Ovary (tissue), 7 donors: ENCODE measurements at regions not wholly inside any gene's neighbourhood (a gene's known extent, or its start where the extent isn't known, plus 50 kb on each side); places are given as distances from the start of the nearest gene placed in this dataset.
A peak's percentile ranks its signal among the peaks of the same experiment; 100 is the strongest.

Experiments used
- DNase-seq, 5 donors: peaks; one replicate each; pipeline ENCODE4 v3.0.0-alpha.2; 2019 to 2020
- H3K27ac ChIP-seq, 2 donors: fragments of 200-600 bp; one replicate each; pipeline versions ENCODE4 v1.5.1 to v1.8.0; 2019 to 2022
- H3K27me3 ChIP-seq: fragments of 200-600 bp; one replicate; pipeline ENCODE4 v1.8.0; 2022
- H3K36me3 ChIP-seq: fragments of 200-600 bp; sonication (generic); one replicate; pipeline ENCODE4 v1.5.1; 2019
- H3K4me1 ChIP-seq: one replicate; pipeline ENCODE4 v1.8.1; 2013; ENCODE audit warnings: mild to moderate bottlenecking, moderate library complexity; ENCODE audit not compliant: insufficient read depth
- H3K4me3 ChIP-seq: fragments of 200-600 bp; sonication (generic); one replicate; pipeline ENCODE4 v1.5.1; 2017
- H3K9me3 ChIP-seq, 2 donors: fragments of 200-600 bp in 1 of 2; sonication (generic) in 1 of 2; one replicate each; pipeline versions ENCODE4 v1.5.1 to v1.8.1; 2013 to 2019; ENCODE audit warnings: mild to moderate bottlenecking in 1 of 2, moderate library complexity in 1 of 2
- CTCF ChIP-seq, 3 donors: fragments of 450-650 bp in 2 of 3; fragments of 200-600 bp in 1 of 3; IDR thresholded peaks; one replicate each; pipeline versions ENCODE4 v1.5.1 to v1.8.0; 2016 to 2022; ENCODE audit warnings: antibody characterized with exemption in 3 of 3, mild to moderate bottlenecking in 1 of 3
- EP300 ChIP-seq: sonication (generic); formaldehyde crosslinking; IDR thresholded peaks from one replicate; pipeline ENCODE4 v1.6.1; 2017; ENCODE audit warnings: antibody characterized with exemption
- POLR2A ChIP-seq: fragments of 450-650 bp; IDR thresholded peaks from one replicate; pipeline ENCODE4 v1.6.1; 2017; ENCODE audit warnings: antibody characterized with exemption, mild to moderate bottlenecking, moderate library complexity
- WGBS, 3 donors: extraction: QIAGEN DNeasy Blood & Tissue Kit in 1 of 3; methylation state at CpG; one replicate each; pipeline versions ENCODE4 v1.1.5 to v1.1.7; 2013 to 2017; 5-methylcytosine and 5-hydroxymethylcytosine counted together
- intact Hi-C, 4 donors: fragments of 100-400 bp; cut with DNase I; formaldehyde crosslinking; loops; one replicate each; pipeline versions ENCODE4 v1.11.0 to v1.15.1; 2022 to 2023
- donor health status: DM: no; HTN: no; CAD: no; lungs with moderate emphysema.
- donor health status: DM: no; HTN: no; CAD: no.
- donor health status: Bipolar disorder and iron deficiency.
- donor health status: DM: no; HTN: no; CAD: no.
- donor health status: DM: yes; HTN: yes; CAD: no.

GRCh38 chr19:31832176-31832548 lies 482.9 kb upstream of the TSHZ3 start:
- no peak overlapping the region for H3K4me3 ChIP-seq

DNA sequence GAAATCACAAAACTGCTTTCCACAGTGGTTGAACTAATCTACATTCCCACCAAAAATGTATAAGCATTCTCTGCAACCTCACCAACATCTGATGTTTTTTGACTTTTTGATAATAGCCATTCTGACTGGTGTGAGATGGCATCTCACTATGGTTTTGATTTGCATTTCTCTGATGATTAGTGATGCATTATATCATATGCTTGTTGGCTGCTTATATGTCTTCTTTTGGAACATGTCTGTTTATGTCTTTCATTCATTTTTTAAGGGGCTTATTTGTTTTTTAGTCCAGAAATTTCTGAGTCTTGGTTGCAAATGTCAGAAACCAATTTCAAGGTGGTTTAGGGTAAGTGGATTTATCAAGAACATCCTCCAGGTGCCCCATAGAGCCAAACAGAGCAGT lies 484.8 kb upstream of the TSHZ3 start:
- intact Hi-C loops, result no loop called here

More at GRCh38 chr19:31832176-31832548, 482.9 kb upstream of the TSHZ3 start:
- no peak for DNase-seq
- Histone ChIP-seq H3K27me3 (no peaks in the 10 kb centered on the region), H3K27ac (no peak overlapping the region), H3K4me1 (no peaks in the 10 kb centered on the region), H3K36me3 (no peaks in the 10 kb centered on the region), H3K9me3 (no peaks in the 10 kb centered on the region)
- TF ChIP-seq POLR2A, result no peak
- TF ChIP-seq EP300, result no peak
- no peak for TF ChIP-seq CTCF (IDR thresholded peaks at IDR 0.05)
- WGBS, 3 donors, result 87 to 95% (median 92%) methylated on average over 5 of the region's 5 CpGs
- intact Hi-C loops, result no loop called here

GRCh38 chr19:31838163-31838815 lies 489.1 kb upstream of the TSHZ3 start:
- 6 to 9% (median 7%) methylated on average over 11 of the region's 11 CpGs for WGBS, 3 donors
- Histone ChIP-seq H3K27me3 (no peaks in the 10 kb centered on the region), H3K4me3 (no peak overlapping the region), H3K27ac (peak overlapping the region in 1 of 2 donors; percentile 55), H3K9me3 (no peaks in the 10 kb centered on the region), H3K4me1 (peaks cover 2% of the 10 kb centered on the region), H3K36me3 (no peaks in the 10 kb centered on the region)
- intact Hi-C loops, result no loop called here
- TF ChIP-seq EP300 (no peak), CTCF (IDR thresholded peaks at IDR 0.05) (no peak), POLR2A (no peak)
- DNase-seq, result peak; percentile 37 to 54 (median 41)

More for the DNA sequence above, 484.8 kb upstream of the TSHZ3 start:
- TF ChIP-seq POLR2A (no peak), CTCF (IDR thresholded peaks at IDR 0.05) (no peak), EP300 (no peak)
- no peaks in the 10 kb centered on the region for H3K36me3 ChIP-seq
- H3K4me1 ChIP-seq, result peaks cover 2% of the 10 kb centered on the region
- H3K27ac ChIP-seq, result no peak overlapping the region
- no peak for DNase-seq
- no peak overlapping the region for H3K4me3 ChIP-seq
- H3K9me3 ChIP-seq, result no peaks in the 10 kb centered on the region
- H3K27me3 ChIP-seq, result no peaks in the 10 kb centered on the region

- Histone ChIP-seq H3K9me3 (no peaks in the 10 kb centered on the region), H3K27ac (no peak overlapping the region), H3K27me3 (no peaks in the 10 kb centered on the region), H3K4me3 (no peak overlapping the region), H3K36me3 (no peaks in the 10 kb centered on the region), H3K4me1 (peaks cover 2% of the 10 kb centered on the region)
- TF ChIP-seq EP300 (no peak), POLR2A (no peak), CTCF (IDR thresholded peaks at IDR 0.05) (no peak)
- no peak for DNase-seq
- WGBS, 3 donors, result 73 to 87% (median 80%) methylated on average over 2 of the region's 2 CpGs
- intact Hi-C loops, result no loop called here
Measured at GRCh38 chr19:31840371-31840770, 491.1 kb upstream of the TSHZ3 start.
